SK-N-SH (cell line): ENCODE measurements at regions not wholly inside any gene's neighbourhood (a gene's known extent, or its start where the extent isn't known, plus 50 kb on each side); places are given as distances from the start of the nearest gene placed in this dataset.

Experiments used
- CTCF ChIA-PET: fragments of 300-600, 350-600 bp; formaldehyde crosslinking; extraction: SDS; loops from one replicate; lab custom pipeline; 2021; lab: Yijun Ruan, JAX
- POLR2A ChIA-PET: fragments of 350-600 bp; sonication (Branson Sonifier 250); formaldehyde crosslinking; extraction: SDS; loops from one replicate; lab custom pipeline; 2020; ENCODE audit warnings: antibody characterized with exemption, inconsistent platforms; lab: Yijun Ruan, JAX
- DNase-seq: peaks from one replicate; pipeline ENCODE4 v3.0.0; 2012
- H2AFZ ChIP-seq: fragments of 200-600 bp; sonication (generic); 2 replicates; pipeline ENCODE4 v1.8.1; 2016; ENCODE audit warnings: antibody characterized with exemption, mild to moderate bottlenecking, low read depth
- H3F3A ChIP-seq: fragments of 200-600 bp; sonication (generic); replicated peaks from 2 replicates; pipeline ENCODE3; 2016; ENCODE audit warnings: antibody characterized with exemption, mild to moderate bottlenecking; ENCODE audit not compliant: insufficient read depth
- H3K27ac ChIP-seq, 2 experiments: fragments of 200-500 bp in 1 of 2; fragments of 200-600 bp in 1 of 2; sonication (Bioruptor generic) in 1 of 2; sonication (generic), shearing (Covaris generic) in 1 of 2; 2 replicates each; pipeline versions ENCODE4 v1.5.1 to v1.6.1; 2014 to 2016; ENCODE audit warnings: low read depth in 2 of 2, inconsistent platforms in 1 of 2, low read length in 1 of 2, mild to moderate bottlenecking in 1 of 2, mixed read lengths in 1 of 2
- H3K27me3 ChIP-seq: fragments of 200-600 bp; sonication (generic), shearing (Covaris generic); 2 replicates; pipeline ENCODE4 v1.6.1; 2016; ENCODE audit warnings: mixed run types; ENCODE audit not compliant: insufficient read depth
- H3K36me3 ChIP-seq, 2 experiments: fragments of 200-500 bp in 1 of 2; fragments of 200-600 bp in 1 of 2; sonication (Bioruptor generic) in 1 of 2; sonication (generic) in 1 of 2; replicated peaks in 1 of 2; 2 replicates each; pipeline versions ENCODE3 to v1.5.1; 2014 to 2016; ENCODE audit warnings: low read length in 1 of 2, mild to moderate bottlenecking in 1 of 2; ENCODE audit not compliant: insufficient read depth in 2 of 2, control insufficient read depth in 1 of 2
- H3K4me1 ChIP-seq, 2 experiments: fragments of 200-500 bp in 1 of 2; fragments of 200-600 bp in 1 of 2; sonication (Bioruptor generic) in 1 of 2; sonication (generic), shearing (Covaris generic) in 1 of 2; 2 replicates each; pipeline versions ENCODE4 v1.5.1 to v1.6.1; 2014 to 2016; ENCODE audit warnings: low read depth in 1 of 2, low read length in 1 of 2, mixed run types in 1 of 2; ENCODE audit not compliant: insufficient read depth in 2 of 2, control insufficient read depth in 1 of 2
- H3K4me2 ChIP-seq: fragments of 200-600 bp; sonication (generic), shearing (Covaris generic); 2 replicates; pipeline ENCODE4 v1.6.1; 2017; ENCODE audit warnings: mixed run types
- H3K4me3 ChIP-seq, 2 experiments: fragments of 200-500 bp in 1 of 2; fragments of 200-600 bp in 1 of 2; sonication (Bioruptor generic) in 1 of 2; sonication (generic), shearing (Covaris generic) in 1 of 2; 2 replicates each; pipeline versions ENCODE4 v1.5.1 to v1.8.1; 2014 to 2016; ENCODE audit warnings: low read depth in 2 of 2, inconsistent platforms in 1 of 2, low read length in 1 of 2, mild to moderate bottlenecking in 1 of 2, mixed read lengths in 1 of 2, moderate library complexity in 1 of 2
- H3K79me2 ChIP-seq: fragments of 200-600 bp; sonication (generic); 2 replicates; pipeline ENCODE4 v1.8.1; 2017; ENCODE audit warnings: mild to moderate bottlenecking; ENCODE audit not compliant: insufficient read depth
- H3K9ac ChIP-seq: fragments of 200-600 bp; sonication (generic); 2 replicates; pipeline ENCODE4 v1.6.1; 2017; ENCODE audit warnings: mixed run types
- H3K9me2 ChIP-seq: fragments of 200-600 bp; sonication (generic); 2 replicates; pipeline ENCODE4 v1.6.1; 2017; ENCODE audit warnings: mixed run types
- H3K9me3 ChIP-seq: fragments of 200-600 bp; sonication (generic); 2 replicates; pipeline ENCODE4 v1.6.1; 2017; ENCODE audit warnings: mixed run types, mild to moderate bottlenecking, moderate library complexity
- H4K20me1 ChIP-seq: fragments of 200-600 bp; sonication (generic); 2 replicates; pipeline ENCODE4 v1.6.1; 2017; ENCODE audit warnings: mild to moderate bottlenecking, mixed run types; ENCODE audit not compliant: insufficient read depth
- CHD2 ChIP-seq: fragments of 150-350 bp; IDR thresholded peaks from 2 replicates; pipeline ENCODE4 v1.6.1; 2018; ENCODE audit warnings: low read length; ENCODE audit not compliant: partially characterized antibody
- FOXM1 ChIP-seq: IDR thresholded peaks from 2 replicates; pipeline ENCODE4 v1.4.0; 2012; ENCODE audit warnings: low read depth, mild to moderate bottlenecking
- GATA2 ChIP-seq: sonication (generic); formaldehyde crosslinking; IDR thresholded peaks from 2 replicates; pipeline ENCODE4 v1.5.0; 2020; ENCODE audit warnings: mild to moderate bottlenecking, missing genetic modification reagents
- IRF3 ChIP-seq: fragments of 150-350 bp; IDR thresholded peaks from 2 replicates; pipeline ENCODE4 v1.6.1; 2016; ENCODE audit warnings: mild to moderate bottlenecking, low read depth, low read length
- MEF2A ChIP-seq: IDR thresholded peaks from 2 replicates; pipeline ENCODE4 v1.4.0; 2012; ENCODE audit warnings: low read depth, borderline replicate concordance
- POLR2AphosphoS5 ChIP-seq: IDR thresholded peaks from 2 replicates; pipeline ENCODE4 v1.6.1; 2012; ENCODE audit warnings: low read depth, low read length
- RAD21 ChIP-seq: IDR thresholded peaks from 2 replicates; pipeline ENCODE4 v1.6.1; 2012; ENCODE audit warnings: mild to moderate bottlenecking, low read length
- RCOR1 ChIP-seq: fragments of 150-350 bp; IDR thresholded peaks from 2 replicates; pipeline ENCODE4 v1.6.1; 2017; ENCODE audit warnings: antibody characterized with exemption, low read length
- REST ChIP-seq: IDR thresholded peaks from 2 replicates; pipeline ENCODE4 v1.6.1; 2012; ENCODE audit warnings: mild to moderate bottlenecking, low read depth, low read length, moderate library complexity
- SIN3A ChIP-seq: IDR thresholded peaks from 2 replicates; pipeline ENCODE4 v1.6.1; 2012; ENCODE audit warnings: low read depth, mild to moderate bottlenecking, low read length, moderate library complexity, borderline replicate concordance
- SMC3 ChIP-seq: IDR thresholded peaks from 2 replicates; pipeline ENCODE4 v1.6.1; 2012; ENCODE audit warnings: low read depth, low read length, improper control_type of control experiment
- TAF1 ChIP-seq: IDR thresholded peaks from 2 replicates; pipeline ENCODE4 v1.6.1; 2012; ENCODE audit warnings: low read depth, mild to moderate bottlenecking, low read length, moderate library complexity, borderline replicate concordance
- TCF12 ChIP-seq: IDR thresholded peaks from 2 replicates; pipeline ENCODE4 v1.4.0; 2012
- TEAD4 ChIP-seq: IDR thresholded peaks from 2 replicates; pipeline ENCODE4 v1.4.0; 2012; ENCODE audit warnings: mild to moderate bottlenecking, borderline replicate concordance; ENCODE audit not compliant: insufficient read depth
- USF2 ChIP-seq: fragments of 150-350 bp; IDR thresholded peaks from 2 replicates; pipeline ENCODE4 v1.6.1; 2017; ENCODE audit warnings: antibody characterized with exemption, low read length, low read depth, borderline replicate concordance
- WGBS: methylation state at CpG from one replicate; pipeline ENCODE4 v1.1.6; 2017; ENCODE audit warnings: low lambda C conversion rate; 5-methylcytosine and 5-hydroxymethylcytosine counted together

GRCh38 chr6:164252291-164252690 is 837.8 kb downstream of the QKI start (continued):
- TF ChIP-seq USF2 = no peak
- no peak for TF ChIP-seq CHD2
- no peak for TF ChIP-seq RAD21
- TF ChIP-seq POLR2AphosphoS5 = no peak
- no peak for TF ChIP-seq TEAD4
- TF ChIP-seq TCF12 = no peak

- Histone ChIP-seq H3K4me3 (no peak overlapping the region), H3K9me2 (no peaks in the 10 kb centered on the region), H3K36me3 (no peaks in the 10 kb centered on the region), H2AFZ (no peak overlapping the region), H3K27ac (no peak overlapping the region), H3F3A (no peaks in the 10 kb centered on the region), H3K9me3 (no peaks in the 10 kb centered on the region), H4K20me1 (no peaks in the 10 kb centered on the region), H3K27me3 (no peaks in the 10 kb centered on the region), H3K9ac (no peak overlapping the region), H3K4me1 (no peaks in the 10 kb centered on the region), H3K79me2 (no peaks in the 10 kb centered on the region), H3K4me2 (no peak overlapping the region)
- ChIA-PET CTCF (no interaction called here), POLR2A (no interaction called here)
- DNase-seq = no peak
- TF ChIP-seq CHD2 (no peak), SIN3A (no peak)
- 25% methylated on average over 7 of the region's 7 CpGs for WGBS
Measured at GRCh38 chr6:164247106-164247505, 832.6 kb downstream of the QKI start.

GRCh38 chr6:164246082-164246481 is 831.6 kb downstream of the QKI start:
- 13% methylated on average over 4 of the region's 4 CpGs for WGBS
- no peak overlapping the region for H3K4me2 ChIP-seq
- no peak overlapping the region for H3K27ac ChIP-seq
- ChIA-PET POLR2A (no interaction called here), CTCF (no interaction called here)
- H2AFZ ChIP-seq = no peak overlapping the region
- no peaks in the 10 kb centered on the region for H3F3A ChIP-seq
- no peaks in the 10 kb centered on the region for H3K9me3 ChIP-seq
- no peaks in the 10 kb centered on the region for H3K9me2 ChIP-seq
- H3K4me1 ChIP-seq = no peaks in the 10 kb centered on the region
- no peak overlapping the region for H3K9ac ChIP-seq
- H3K27me3 ChIP-seq = no peaks in the 10 kb centered on the region
- no peaks in the 10 kb centered on the region for H3K36me3 ChIP-seq
- no peaks in the 10 kb centered on the region for H3K79me2 ChIP-seq
- no peak for TF ChIP-seq RCOR1
- no peak for TF ChIP-seq TAF1
- no peak for TF ChIP-seq REST
- no peak for TF ChIP-seq SMC3
- no peak for TF ChIP-seq TCF12
- TF ChIP-seq MEF2A = no peak
- no peak for TF ChIP-seq GATA2 (CRISPR knock-in tag)
- TF ChIP-seq TEAD4 = no peak
- TF ChIP-seq IRF3 = no peak
- no peak for TF ChIP-seq FOXM1
- DNase-seq = no peak
- no peaks in the 10 kb centered on the region for H4K20me1 ChIP-seq
- no peak overlapping the region for H3K4me3 ChIP-seq
